GM19328 (cell line): ENCODE measurements at regions not wholly inside any gene's neighbourhood (a gene's known extent, or its start where the extent isn't known, plus 50 kb on each side); places are given as distances from the start of the nearest gene placed in this dataset.

Source experiments
- ATAC-seq: cut with Tn5 transposase; IDR thresholded peaks from one replicate; pipeline ENCODE4 v1.9.1; 2021; ENCODE audit warnings: mild to moderate bottlenecking, moderate library complexity; ENCODE audit not compliant: unreplicated experiment

GRCh38 chr12:58513301-58513834, 406.9 kb downstream of the LRIG3 start:
- no peak for ATAC-seq

- ATAC-seq: no peak
These were observed 406.5 kb downstream of the LRIG3 start for GRCh38 chr12:58513852-58514251.

- no peak for ATAC-seq
These were observed 400.5 kb downstream of the LRIG3 start for GRCh38 chr12:58519839-58520238.

- ATAC-seq: no peak
These were observed 399.2 kb downstream of the LRIG3 start for GRCh38 chr12:58521152-58521551.

- ATAC-seq: no peak
These were observed 398.5 kb downstream of the LRIG3 start for GRCh38 chr12:58521796-58522195.

- no peak for ATAC-seq
These were observed 396.9 kb downstream of the LRIG3 start for GRCh38 chr12:58523360-58523759.

- ATAC-seq: no peak
These were observed 392.0 kb downstream of the LRIG3 start for GRCh38 chr12:58528271-58528670.

GRCh38 chr12:58529114-58529665, 391.1 kb downstream of the LRIG3 start:
- ATAC-seq: no peak

- no peak for ATAC-seq
These were observed 390.2 kb downstream of the LRIG3 start for GRCh38 chr12:58529897-58530741.

GRCh38 chr12:58530742-58531062, 389.6 kb downstream of the LRIG3 start:
- no peak for ATAC-seq

- ATAC-seq: no peak
These were observed 387.3 kb downstream of the LRIG3 start for GRCh38 chr12:58532855-58533608.

- ATAC-seq: no peak
These were observed 386.7 kb downstream of the LRIG3 start for GRCh38 chr12:58533652-58534051.

GRCh38 chr12:58537278-58537677, 383.0 kb downstream of the LRIG3 start:
- no peak for ATAC-seq

- ATAC-seq: no peak
These were observed 381.0 kb downstream of the LRIG3 start for GRCh38 chr12:58539295-58539694.

GRCh38 chr12:58540480-58541299, 379.6 kb downstream of the LRIG3 start:
- ATAC-seq: no peak

GRCh38 chr12:58541300-58541690, 379.0 kb downstream of the LRIG3 start:
- ATAC-seq: no peak

- no peak for ATAC-seq
These were observed 376.0 kb downstream of the LRIG3 start for GRCh38 chr12:58544281-58544680.

GRCh38 chr12:58547217-58547616, 373.1 kb downstream of the LRIG3 start:
- no peak for ATAC-seq

- no peak for ATAC-seq
These were observed 371.5 kb downstream of the LRIG3 start for GRCh38 chr12:58548801-58549200.

- no peak for ATAC-seq
These were observed 365.7 kb downstream of the LRIG3 start for GRCh38 chr12:58554522-58555157.
